D721Med (cell line): ENCODE measurements at regions not wholly inside any gene's neighbourhood (a gene's known extent, or its start where the extent isn't known, plus 50 kb on each side); places are given as distances from the start of the nearest gene placed in this dataset.
"Not testable (repeated sequence)": the region's sequence is repeated elsewhere in the genome, so short reads cannot be mapped to it uniquely, and the experiment has no call there.

Experiments
- DNase-seq: peaks from one replicate; pipeline ENCODE4 v3.0.0; 2011; ENCODE audit warnings: low spot score; ENCODE audit not compliant: insufficient read length
- FAIRE-seq: peaks from 2 replicates; lab custom pipeline; 2011; peaks lifted over from hg19 to GRCh38; lab: Jason Lieb, UNC
- CTCF ChIP-seq: IDR thresholded peaks from 2 replicates; pipeline ENCODE4 v1.5.1; 2012; ENCODE audit warnings: mild to moderate bottlenecking, control low read depth; ENCODE audit not compliant: insufficient read depth; ENCODE audit errors: missing control alignments

GRCh38 chr7:149627911-149628310, 130.3 kb upstream of the ZNF746 start:
- TF ChIP-seq CTCF: no peak
- FAIRE-seq (no peak), DNase-seq (no peak)

GRCh38 chr7:149626972-149627371, 129.4 kb upstream of the ZNF746 start:
- no peak for FAIRE-seq
- DNase-seq: no peak
- TF ChIP-seq CTCF: no peak

- FAIRE-seq: no peak
- DNase-seq: no peak
- TF ChIP-seq CTCF: no peak
These were observed 128.4 kb upstream of the ZNF746 start for GRCh38 chr7:149625947-149626392.

GRCh38 chr7:149625340-149625946, 127.8 kb upstream of the ZNF746 start:
- no peak for FAIRE-seq
- peak; percentile 32 for TF ChIP-seq CTCF
- peak; percentile 36 for DNase-seq

- FAIRE-seq: no peak
- TF ChIP-seq CTCF: peak; percentile 66
- DNase-seq: peak; percentile 54
These were observed 127.1 kb upstream of the ZNF746 start for GRCh38 chr7:149624419-149625339.

- TF ChIP-seq CTCF: no peak
- FAIRE-seq: no peak
- no peak for DNase-seq
These were observed 126.4 kb upstream of the ZNF746 start for GRCh38 chr7:149624006-149624405.

- FAIRE-seq: not testable (repeated sequence)
These were observed 125.8 kb upstream of the ZNF746 start for GRCh38 chr7:149623262-149623997.

More at GRCh38 chr7:149623262-149623997, 125.8 kb upstream of the ZNF746 start:
- not testable (repeated sequence) for DNase-seq
